HG02938 (cell line): ENCODE measurements at regions not wholly inside any gene's neighbourhood (a gene's known extent, or its start where the extent isn't known, plus 50 kb on each side); places are given as distances from the start of the nearest gene placed in this dataset.
"Not testable (repeated sequence)": the region's sequence is repeated elsewhere in the genome, so short reads cannot be mapped to it uniquely, and the experiment has no call there.

Experiments
- ATAC-seq: cut with Tn5 transposase; IDR thresholded peaks from one replicate; pipeline ENCODE4 v1.9.1; 2021; ENCODE audit warnings: mild to moderate bottlenecking, moderate library complexity; ENCODE audit not compliant: unreplicated experiment

GRCh38 chr5:18754201-18754600, 1119.9 kb downstream of the TAF11L14 start:
- ATAC-seq: no peak

GRCh38 chr5:18761801-18762200, 1127.5 kb downstream of the TAF11L14 start:
- peak; percentile 87 for ATAC-seq

- no peak for ATAC-seq
These were observed 1129.9 kb downstream of the TAF11L14 start for GRCh38 chr5:18764161-18764560.

GRCh38 chr5:18765304-18765703, 1131.0 kb downstream of the TAF11L14 start:
- no peak for ATAC-seq

- no peak for ATAC-seq
These were observed 1136.9 kb downstream of the TAF11L14 start for GRCh38 chr5:18771097-18771610.

- ATAC-seq: no peak
These were observed 1138.2 kb downstream of the TAF11L14 start for GRCh38 chr5:18772475-18772874.

GRCh38 chr5:18778225-18778624, 1144.0 kb downstream of the TAF11L14 start:
- ATAC-seq: no peak

GRCh38 chr5:18789218-18789998, 1155.1 kb downstream of the TAF11L14 start:
- ATAC-seq: no peak

- no peak for ATAC-seq
These were observed 1157.9 kb downstream of the TAF11L14 start for GRCh38 chr5:18792145-18792544.

GRCh38 chr5:18797222-18797621, 1163.0 kb downstream of the TAF11L14 start:
- no peak for ATAC-seq

GRCh38 chr5:18798058-18798457, 1163.8 kb downstream of the TAF11L14 start:
- no peak for ATAC-seq

- ATAC-seq: no peak
These were observed 1165.3 kb downstream of the TAF11L14 start for GRCh38 chr5:18799482-18800128.

GRCh38 chr5:18800293-18801025, 1166.2 kb downstream of the TAF11L14 start:
- no peak for ATAC-seq

GRCh38 chr5:18801413-18801812, 1167.2 kb downstream of the TAF11L14 start:
- ATAC-seq: not testable (repeated sequence)

GRCh38 chr5:18802336-18802735, 1168.1 kb downstream of the TAF11L14 start:
- ATAC-seq: no peak

- ATAC-seq: no peak
These were observed 1171.1 kb downstream of the TAF11L14 start for GRCh38 chr5:18805376-18805775.

GRCh38 chr5:18807256-18808149, 1173.2 kb downstream of the TAF11L14 start:
- no peak for ATAC-seq

- no peak for ATAC-seq
These were observed 1176.3 kb downstream of the CDH18 start for GRCh38 chr5:18811661-18812060.

GRCh38 chr5:18828351-18828750, 1159.6 kb downstream of the CDH18 start:
- no peak for ATAC-seq

GRCh38 chr5:18829539-18829938, 1158.5 kb downstream of the CDH18 start:
- ATAC-seq: no peak
